ENCODE measurements at regions not wholly inside any gene's neighbourhood (a gene's known extent, or its start where the extent isn't known, plus 50 kb on each side); places are given as distances from the start of the nearest gene placed in this dataset.
"Not testable (repeated sequence)": the region's sequence is repeated elsewhere in the genome, so short reads cannot be mapped to it uniquely, and the experiment has no call there.

DNA sequence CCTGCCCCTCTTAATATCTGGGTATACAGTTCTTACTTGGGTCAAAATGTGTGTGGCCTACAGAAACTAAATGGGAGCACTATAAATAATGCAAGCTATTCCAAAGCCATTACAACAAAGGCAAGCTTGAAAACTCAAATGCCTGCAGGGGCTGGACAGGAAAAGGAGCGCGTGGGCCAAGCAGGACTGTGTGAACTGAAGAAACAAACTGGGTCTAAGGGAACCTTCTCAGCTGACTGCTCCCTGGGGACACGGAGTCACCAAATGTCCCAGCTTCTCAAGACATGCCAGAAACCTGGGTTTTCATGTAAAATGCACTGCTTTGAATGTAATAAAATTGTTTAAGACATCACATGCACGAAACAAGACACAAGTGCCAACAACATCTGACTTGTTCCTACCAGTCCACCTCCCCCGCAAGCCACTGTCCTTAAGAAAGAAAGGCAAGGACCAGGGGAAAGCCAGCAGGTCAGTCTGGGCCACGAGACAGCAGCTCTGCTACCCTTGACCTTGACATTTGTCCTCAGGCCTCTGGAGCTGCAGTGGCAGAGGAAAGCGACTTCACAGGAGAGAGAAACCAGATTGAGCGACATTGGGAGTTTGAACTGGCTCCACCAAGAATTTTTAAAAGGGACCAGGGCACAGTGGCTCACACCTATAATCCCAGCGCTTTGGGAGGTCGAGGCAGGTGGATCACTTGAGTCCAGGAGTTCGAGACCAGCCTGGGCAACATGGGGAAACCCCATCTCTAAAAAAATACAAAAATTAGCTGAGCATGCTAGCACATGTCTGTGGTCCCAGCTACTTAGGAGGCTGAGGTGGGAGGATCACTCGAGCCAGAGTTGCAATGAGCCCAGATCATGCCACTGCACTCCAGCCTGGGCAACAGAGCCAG is 89.7 kb upstream of the SH3BP4 start:
- DNase-seq, result no peak

GRCh38 chr2:234859330-234859872 is 92.4 kb upstream of the SH3BP4 start:
- not testable (repeated sequence) for DNase-seq

DNA sequence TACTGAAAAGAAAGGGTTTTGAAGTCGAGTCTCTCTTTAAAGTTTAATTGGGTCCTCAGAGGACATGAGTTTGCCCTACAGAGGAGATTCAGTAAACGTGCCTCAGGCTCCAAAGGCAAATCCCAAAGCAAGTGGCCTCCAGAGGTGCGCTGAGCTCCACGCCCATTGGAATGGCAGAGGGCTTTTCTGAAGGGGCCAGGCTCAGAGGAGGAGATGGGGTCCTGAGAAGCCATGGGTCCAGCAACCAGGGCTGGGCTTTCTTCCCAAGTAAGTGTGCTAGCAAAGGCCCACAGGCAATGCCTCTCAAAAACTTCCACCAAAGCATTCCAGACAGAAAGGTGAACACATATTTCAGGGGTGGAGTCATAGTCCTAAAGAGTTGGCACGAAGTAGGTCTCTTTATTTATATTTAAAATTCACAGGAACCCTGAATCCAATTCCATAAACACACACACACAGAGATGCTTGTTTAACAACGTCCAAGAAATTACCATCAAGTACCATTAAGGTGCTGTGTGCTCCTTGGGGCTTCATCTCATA is 93.0 kb upstream of the SH3BP4 start:
- DNase-seq, result no peak

- DNase-seq, result no peak
Measured at GRCh38 chr2:234858145-234858544, 93.7 kb upstream of the SH3BP4 start.

GRCh38 chr2:234853729-234854128 is 98.1 kb upstream of the SH3BP4 start:
- no peak for DNase-seq

GRCh38 chr2:234852941-234853340 is 98.9 kb upstream of the SH3BP4 start:
- no peak for DNase-seq

DNA sequence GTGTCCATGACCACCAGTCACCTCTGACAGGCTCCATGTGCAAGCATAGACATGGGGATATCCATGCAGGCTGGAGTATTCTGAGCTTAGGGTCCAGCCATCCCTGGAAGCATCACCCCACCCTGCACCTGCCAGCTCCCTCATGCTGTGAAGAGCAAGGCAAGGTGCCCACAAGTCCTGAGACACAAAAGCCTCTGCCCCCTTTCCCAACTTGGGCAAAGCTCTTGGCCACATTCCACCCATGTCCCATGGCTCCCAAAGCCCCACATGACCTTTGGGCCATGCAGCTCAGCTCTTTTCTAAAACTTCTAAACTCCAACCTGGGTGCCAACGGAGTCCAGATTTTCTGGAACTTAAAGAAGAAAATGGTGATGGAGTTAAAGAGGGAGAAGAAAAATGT is 99.8 kb upstream of the SH3BP4 start:
- DNase-seq, result no peak

DNA sequence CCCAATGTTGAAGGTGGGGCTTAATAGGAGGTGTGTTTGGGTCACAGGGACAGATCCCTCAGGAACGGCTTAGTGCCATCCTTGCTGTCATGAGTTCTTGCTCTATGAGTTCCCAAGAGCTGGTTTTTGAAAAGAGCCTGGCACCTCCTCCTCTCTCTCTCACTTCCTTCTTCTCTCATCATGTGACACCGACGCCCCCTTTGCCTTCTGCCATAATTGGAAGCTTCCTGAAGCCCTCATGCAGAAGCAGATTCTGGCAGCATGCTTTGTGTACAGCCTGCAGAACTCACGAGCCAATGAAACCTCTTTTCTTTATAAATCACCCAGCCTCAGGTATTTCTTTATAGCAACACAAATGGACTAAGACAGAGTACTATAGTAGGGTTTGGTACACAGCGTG is 100.4 kb upstream of the SH3BP4 start:
- no peak for DNase-seq

DNA sequence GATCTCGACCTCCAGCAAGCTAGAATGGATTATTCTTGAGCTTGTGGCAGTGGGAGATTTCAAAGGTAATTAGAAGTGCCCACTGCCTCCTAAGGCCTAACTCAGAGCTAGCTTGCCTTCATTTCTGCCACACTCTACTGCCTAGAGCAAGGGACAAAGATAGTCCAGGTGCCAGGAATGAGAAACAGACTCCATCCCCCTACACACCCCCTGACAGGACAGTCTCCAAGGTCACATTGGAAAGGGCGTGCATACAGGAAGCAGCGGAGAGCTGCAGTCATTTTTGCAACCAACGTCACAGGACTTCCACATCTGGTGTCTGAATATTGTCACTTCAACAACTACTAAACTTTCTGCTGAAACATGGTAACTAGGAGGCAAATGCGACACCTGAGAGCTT is 101.0 kb upstream of the SH3BP4 start:
- DNase-seq, result no peak

- no peak for DNase-seq
Measured at GRCh38 chr2:234849678-234850077, 102.1 kb upstream of the SH3BP4 start.

DNA sequence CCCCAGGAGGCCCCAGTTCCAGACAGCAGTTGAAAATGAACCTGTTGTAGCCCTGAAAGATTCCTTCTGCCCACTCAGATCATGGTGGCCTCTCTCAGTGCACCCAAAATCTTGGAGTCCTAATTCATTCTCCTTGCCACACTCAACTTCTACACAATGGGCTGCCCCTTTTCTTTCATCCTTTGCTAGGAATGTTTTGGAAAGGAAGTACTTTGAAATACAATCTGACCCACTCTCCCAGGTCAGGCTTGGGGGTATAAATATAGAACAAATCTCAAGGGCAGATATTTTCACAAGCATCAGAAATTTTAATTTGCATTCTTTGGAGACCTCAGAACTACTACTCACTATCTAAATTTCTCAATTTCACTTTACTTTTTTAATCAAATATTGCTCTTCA is 103.2 kb upstream of the SH3BP4 start:
- no peak for DNase-seq

- DNase-seq, result no peak
Measured at GRCh38 chr2:234847639-234848038, 104.2 kb upstream of the SH3BP4 start.

GRCh38 chr2:234847364-234847635 is 104.5 kb upstream of the SH3BP4 start:
- DNase-seq, result no peak

GRCh38 chr2:234846599-234847363 is 105.0 kb upstream of the SH3BP4 start:
- no peak for DNase-seq

GRCh38 chr2:234845602-234846590 is 105.9 kb upstream of the SH3BP4 start:
- DNase-seq, result no peak

- DNase-seq, result no peak
Measured at GRCh38 chr2:234843411-234843810, 108.4 kb upstream of the SH3BP4 start.

DNA sequence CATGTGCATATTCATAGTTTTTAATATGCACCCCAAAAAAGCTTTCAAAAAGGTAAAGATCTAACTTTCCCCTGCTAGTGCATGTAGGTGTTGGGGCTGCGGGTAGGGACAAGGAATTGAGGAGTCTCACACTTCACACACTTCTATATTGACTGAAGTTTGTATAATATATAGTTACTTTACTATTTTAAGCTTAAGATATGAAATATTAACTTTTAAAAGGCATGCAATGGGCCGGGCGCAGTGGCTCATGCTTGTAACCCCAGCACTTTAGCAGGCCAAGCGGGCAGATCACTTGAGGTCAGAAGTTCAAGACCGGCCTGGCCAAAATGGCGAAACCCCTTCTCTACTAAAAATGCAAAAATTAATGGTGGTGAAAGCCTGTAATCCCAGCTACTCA is 109.1 kb upstream of the SH3BP4 start:
- DNase-seq, result no peak

- no peak for DNase-seq
Measured at GRCh38 chr2:234841321-234842015, 110.3 kb upstream of the SH3BP4 start.

- no peak for DNase-seq
Measured at GRCh38 chr2:234840336-234840735, 111.5 kb upstream of the SH3BP4 start.

DNA sequence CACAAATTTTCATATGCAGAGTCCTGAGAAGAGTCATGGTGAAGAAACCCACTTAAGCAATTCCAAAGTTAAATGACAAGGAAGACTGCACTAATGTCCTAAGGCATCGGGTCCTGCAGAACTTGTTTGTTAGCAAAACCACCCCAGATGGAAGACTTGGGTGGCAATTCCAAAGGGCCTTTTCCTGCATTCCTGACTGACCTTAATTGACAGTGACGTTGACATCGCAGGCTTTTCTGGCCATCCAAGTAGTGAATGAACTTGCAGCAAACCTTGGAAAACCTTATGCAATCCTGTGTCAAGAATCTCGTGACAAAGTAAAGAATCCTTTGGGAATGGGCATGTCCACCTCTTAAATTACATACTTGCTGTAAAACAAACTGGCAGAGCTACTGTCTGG is 112.5 kb upstream of the SH3BP4 start:
- DNase-seq, result no peak

DNA sequence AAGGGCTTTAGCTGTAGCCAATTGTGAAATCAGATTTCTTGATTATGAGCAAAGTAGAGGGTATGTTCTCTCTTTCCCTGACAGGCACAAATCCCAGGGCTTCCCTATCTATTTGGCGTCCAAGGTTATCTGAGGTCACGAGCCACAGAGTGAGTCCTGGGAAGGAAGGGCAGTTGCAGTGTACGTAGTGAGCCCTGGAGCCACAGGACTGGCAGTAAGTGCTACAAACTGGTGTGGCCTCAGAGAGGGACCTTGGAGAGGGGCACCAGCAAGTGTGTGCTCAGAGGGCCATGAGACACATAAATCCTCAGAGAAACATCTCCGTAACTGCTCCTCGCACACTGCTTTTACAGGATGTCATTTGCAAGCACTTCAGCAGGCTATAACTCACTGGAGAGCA is 115.5 kb upstream of the SH3BP4 start:
- DNase-seq, result no peak

- no peak for DNase-seq
Measured at GRCh38 chr2:234835738-234836137, 116.1 kb upstream of the SH3BP4 start.
